Spleen (tissue), 11 donors: ENCODE measurements at regions not wholly inside any gene's neighbourhood (a gene's known extent, or its start where the extent isn't known, plus 50 kb on each side); places are given as distances from the start of the nearest gene placed in this dataset.

Experiments
- DNase-seq: peaks from one replicate; pipeline ENCODE4 v3.0.0-alpha.2; 2020
- H3K27ac ChIP-seq, 8 donors: fragments of 200-600 bp; sonication (generic) in 7 of 8; 1 replicate in 4 of 8; 2 replicates in 4 of 8; pipeline versions ENCODE4 v1.5.0 to v1.8.0; 2016 to 2021; ENCODE audit warnings: inconsistent platforms in 4 of 8, mild to moderate bottlenecking in 4 of 8, moderate library complexity in 1 of 8
- H3K27me3 ChIP-seq, 7 donors: fragments of 200-600 bp; sonication (generic) in 6 of 7; replicated peaks in 1 of 7; 1 replicate in 4 of 7; 2 replicates in 3 of 7; pipeline versions ENCODE4 v1.5.0 to v1.8.0; 2016 to 2021; ENCODE audit warnings: inconsistent platforms in 3 of 7, mild to moderate bottlenecking in 1 of 7
- H3K36me3 ChIP-seq, 6 donors: fragments of 200-600 bp; sonication (generic) in 5 of 6; 1 replicate in 4 of 6; 2 replicates in 2 of 6; pipeline versions ENCODE4 v1.5.0 to v1.8.0; 2016 to 2021; ENCODE audit warnings: inconsistent platforms in 2 of 6
- H3K4me1 ChIP-seq, 6 donors: fragments of 200-600 bp; sonication (generic) in 5 of 6; 1 replicate in 3 of 6; 2 replicates in 3 of 6; pipeline versions ENCODE4 v1.5.0 to v1.8.0; 2016 to 2021; ENCODE audit warnings: inconsistent platforms in 3 of 6
- H3K4me3 ChIP-seq, 8 donors: fragments of 200-600 bp; sonication (generic) in 7 of 8; 1 replicate in 4 of 8; 2 replicates in 4 of 8; pipeline versions ENCODE4 v1.5.0 to v1.8.0; 2016 to 2021; ENCODE audit warnings: inconsistent platforms in 4 of 8, mild to moderate bottlenecking in 4 of 8, moderate library complexity in 2 of 8
- H3K9me3 ChIP-seq, 8 donors: fragments of 200-600 bp; sonication (generic) in 7 of 8; 1 replicate in 4 of 8; 2 replicates in 4 of 8; pipeline versions ENCODE4 v1.5.0 to v1.8.0; 2016 to 2021; ENCODE audit warnings: inconsistent platforms in 4 of 8
- CTCF ChIP-seq, 11 experiments: fragments of 200-600 bp in 7 of 11; fragments of 450-650 bp in 4 of 11; sonication (generic) in 4 of 11; IDR thresholded peaks in 8 of 11; conservative IDR thresholded peaks in 3 of 11; 1 replicate in 7 of 11; 2 replicates in 4 of 11; pipeline versions ENCODE4 v1.4.0 to v1.8.0; 2016 to 2021; ENCODE audit warnings: antibody characterized with exemption in 11 of 11, inconsistent platforms in 4 of 11, mild to moderate bottlenecking in 1 of 11
- POLR2A ChIP-seq, 3 donors: fragments of 450-650 bp; IDR thresholded peaks; one replicate each; pipeline ENCODE4 v1.5.1; 2017; ENCODE audit warnings: antibody characterized with exemption in 3 of 3, mild to moderate bottlenecking in 1 of 3
- POLR2AphosphoS5 ChIP-seq, 3 donors: sonication (generic); formaldehyde crosslinking; IDR thresholded peaks; one replicate each; pipeline ENCODE4 v1.5.1; 2017; ENCODE audit warnings: antibody characterized with exemption in 3 of 3
- WGBS, 5 donors: extraction: QIAGEN DNeasy Blood & Tissue Kit in 3 of 5; methylation state at CpG; one replicate each; pipeline versions ENCODE4 v1.1.5 to v1.1.7; 2013 to 2018; 5-methylcytosine and 5-hydroxymethylcytosine counted together
- intact Hi-C: fragments of 100-400 bp; cut with DNase I; formaldehyde crosslinking; loops from one replicate; pipeline ENCODE4 v1.15.0; 2023; ENCODE audit warnings: low total_unique reads
- donor health status: healthy with polysubstance abuse.
- donor health status: DM: no; HTN: no; CAD: no; lungs with moderate emphysema.
- donor health status: DM: no; HTN: no; CAD: no.
- donor health status: Bipolar disorder and iron deficiency.
- donor health status: healthy.
- donor health status: DM: no; HTN: no; CAD: no.
- donor health status: DM: yes; HTN: yes; CAD: no.

- no peak for DNase-seq
- WGBS, 5 donors = 70 to 85% (median 78%) methylated on average over 1 of the region's 1 CpG
- H3K36me3 ChIP-seq = no peaks in the 10 kb centered on the region
- H3K9me3 ChIP-seq = no peaks in the 10 kb centered on the region
- no peak overlapping the region for H3K27ac ChIP-seq
- no peaks in the 10 kb centered on the region for H3K27me3 ChIP-seq
- H3K4me3 ChIP-seq = no peak overlapping the region
- TF ChIP-seq POLR2A (IDR thresholded peaks at IDR 0.05) = no peak
- TF ChIP-seq CTCF (IDR thresholded peaks at IDR 0.05 in 8 of 11, conservative IDR thresholded peaks at IDR 0.05 in 3 of 11) = no peak
- no peak for TF ChIP-seq POLR2AphosphoS5 (IDR thresholded peaks at IDR 0.05)
- H3K4me1 ChIP-seq = no peaks in the 10 kb centered on the region
- intact Hi-C loops = no loop called here
Observed at GRCh38 chr5:115384587-115385375, 88.3 kb upstream of the CCDC112 start.

DNA sequence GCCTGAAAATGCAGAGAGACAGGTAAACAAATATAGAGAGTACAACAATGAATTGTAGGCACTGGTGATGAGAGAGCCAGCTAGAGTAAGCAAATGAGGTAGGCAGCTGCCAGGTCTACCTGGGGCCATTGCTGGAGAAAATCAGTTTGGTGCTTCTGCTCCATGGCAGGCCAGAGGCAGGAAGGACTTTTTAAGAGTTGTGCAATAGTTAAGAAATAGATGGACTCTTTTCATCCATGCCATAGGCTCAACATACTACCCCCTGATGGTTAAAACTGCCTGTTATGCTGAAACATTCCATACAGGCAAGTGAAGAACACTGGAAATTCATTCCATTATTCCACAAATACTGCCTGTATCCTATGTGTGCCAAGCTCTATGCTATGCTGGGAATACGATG is 86.5 kb upstream of the CCDC112 start:
- intact Hi-C loops = no loop called here

DNA sequence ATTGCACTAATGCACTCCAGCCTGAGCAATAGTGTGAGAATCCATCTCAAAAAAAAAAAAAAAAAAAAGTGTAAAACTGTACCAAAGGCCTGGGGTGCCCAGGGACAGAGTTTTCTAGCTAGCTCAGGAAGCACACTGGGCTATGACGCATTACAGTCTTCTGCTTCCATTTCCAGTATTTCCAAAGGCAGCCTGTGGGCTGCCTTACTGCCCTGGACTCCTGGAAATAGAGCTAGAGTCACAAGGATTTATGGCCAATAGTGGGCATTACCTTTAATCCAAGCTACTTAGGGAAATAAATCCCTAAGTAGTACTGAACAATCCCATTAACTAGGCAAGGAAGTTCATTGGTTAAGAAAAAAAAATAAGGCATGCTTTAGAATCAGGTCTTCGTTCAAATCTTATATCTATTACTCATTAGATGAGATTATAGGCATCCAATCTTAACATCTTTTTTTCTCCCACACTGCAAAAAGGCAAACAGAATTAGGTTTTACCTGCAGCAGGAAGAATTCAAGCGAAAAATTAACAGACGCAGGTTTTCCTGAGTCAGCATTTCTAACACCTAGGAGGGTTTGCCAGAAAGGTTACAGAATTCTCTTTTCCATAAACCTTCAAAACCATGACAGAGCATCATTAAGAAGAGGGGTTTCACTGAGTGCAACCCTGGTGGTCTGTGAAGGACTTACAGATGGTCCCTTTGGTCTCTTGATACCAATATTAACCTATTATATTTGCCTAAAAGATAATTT is 85.6 kb upstream of the CCDC112 start:
- H3K36me3 ChIP-seq = no peaks in the 10 kb centered on the region
- H3K27me3 ChIP-seq = no peaks in the 10 kb centered on the region
- H3K9me3 ChIP-seq = no peaks in the 10 kb centered on the region
- H3K27ac ChIP-seq = no peak overlapping the region
- intact Hi-C loops = no loop called here
- TF ChIP-seq POLR2AphosphoS5 (IDR thresholded peaks at IDR 0.05) (no peak), POLR2A (IDR thresholded peaks at IDR 0.05) (no peak), CTCF (IDR thresholded peaks at IDR 0.05 in 8 of 11, conservative IDR thresholded peaks at IDR 0.05 in 3 of 11) (no peak)
- WGBS, 5 donors = 75 to 93% (median 87%) methylated on average over 4 of the region's 4 CpGs
- no peak overlapping the region for H3K4me3 ChIP-seq
- H3K4me1 ChIP-seq = no peaks in the 10 kb centered on the region
- DNase-seq = no peak

More for the DNA sequence above, 86.5 kb upstream of the CCDC112 start:
- no peaks in the 10 kb centered on the region for H3K4me1 ChIP-seq
- no peaks in the 10 kb centered on the region for H3K27me3 ChIP-seq
- no peaks in the 10 kb centered on the region for H3K36me3 ChIP-seq
- TF ChIP-seq POLR2A (IDR thresholded peaks at IDR 0.05) (no peak), CTCF (IDR thresholded peaks at IDR 0.05 in 8 of 11, conservative IDR thresholded peaks at IDR 0.05 in 3 of 11) (no peak), POLR2AphosphoS5 (IDR thresholded peaks at IDR 0.05) (no peak)
- H3K4me3 ChIP-seq = no peak overlapping the region
- 82 to 95% (median 88%) methylated on average over 1 of the region's 1 CpG for WGBS, 5 donors
- no peak overlapping the region for H3K27ac ChIP-seq
- no peaks in the 10 kb centered on the region for H3K9me3 ChIP-seq
- DNase-seq = no peak
